ENCODE measurements at regions not wholly inside any gene's neighbourhood (a gene's known extent, or its start where the extent isn't known, plus 50 kb on each side); places are given as distances from the start of the nearest gene placed in this dataset.

- DNase-seq, result no peak
Observed at GRCh38 chr7:125547505-125547904, 617.9 kb upstream of the POT1 start.

GRCh38 chr7:125530553-125530952 is 600.9 kb upstream of the POT1 start:
- no peak for DNase-seq

- no peak for DNase-seq
Observed at GRCh38 chr7:125529249-125529648, 599.6 kb upstream of the POT1 start.

GRCh38 chr7:125526958-125527357 is 597.3 kb upstream of the POT1 start:
- DNase-seq, result no peak

- DNase-seq, result no peak
Observed at GRCh38 chr7:125526092-125526491, 596.5 kb upstream of the POT1 start.

- DNase-seq, result no peak
Observed at GRCh38 chr7:125516194-125516593, 586.6 kb upstream of the POT1 start.

- no peak for DNase-seq
Observed at GRCh38 chr7:125512373-125512772, 582.7 kb upstream of the POT1 start.

- DNase-seq, result no peak
Observed at GRCh38 chr7:125511310-125511709, 581.7 kb upstream of the POT1 start.

GRCh38 chr7:125506331-125506730 is 576.7 kb upstream of the POT1 start:
- DNase-seq, result no peak

- DNase-seq, result no peak
Observed at GRCh38 chr7:125504848-125505247, 575.2 kb upstream of the POT1 start.

- DNase-seq, result no peak
Observed at GRCh38 chr7:125495997-125496396, 566.4 kb upstream of the POT1 start.

- DNase-seq, result no peak
Observed at GRCh38 chr7:125492521-125492920, 562.9 kb upstream of the POT1 start.

GRCh38 chr7:125491137-125491536 is 561.5 kb upstream of the POT1 start:
- DNase-seq, result no peak

GRCh38 chr7:125490167-125490566 is 560.5 kb upstream of the POT1 start:
- no peak for DNase-seq

- no peak for DNase-seq
Observed at GRCh38 chr7:125485223-125485622, 555.6 kb upstream of the POT1 start.

GRCh38 chr7:125484755-125485154 is 555.1 kb upstream of the POT1 start:
- no peak for DNase-seq

GRCh38 chr7:125481323-125481722 is 551.7 kb upstream of the POT1 start:
- no peak for DNase-seq

GRCh38 chr7:125480762-125481161 is 551.1 kb upstream of the POT1 start:
- no peak for DNase-seq

GRCh38 chr7:125468855-125469174 is 539.2 kb upstream of the POT1 start:
- DNase-seq, result no peak

- no peak for DNase-seq
Observed at GRCh38 chr7:125467996-125468854, 538.6 kb upstream of the POT1 start.

GRCh38 chr7:125465527-125465926 is 535.9 kb upstream of the POT1 start:
- DNase-seq, result no peak

GRCh38 chr7:125462615-125463014 is 533.0 kb upstream of the POT1 start:
- no peak for DNase-seq

GRCh38 chr7:125459038-125459437 is 529.4 kb upstream of the POT1 start:
- DNase-seq, result no peak

- DNase-seq, result no peak
Observed at GRCh38 chr7:125450749-125451148, 521.1 kb upstream of the POT1 start.

GRCh38 chr7:125445836-125446235 is 516.2 kb upstream of the POT1 start:
- DNase-seq, result no peak
